Uterus (tissue), 3 donors: ENCODE measurements at regions not wholly inside any gene's neighbourhood (a gene's known extent, or its start where the extent isn't known, plus 50 kb on each side); places are given as distances from the start of the nearest gene placed in this dataset.

Experiments
- DNase-seq, 2 donors: peaks; one replicate each; pipeline ENCODE4 v3.0.0-alpha.2; 2019 to 2020
- H3K27ac ChIP-seq, 2 donors: fragments of 200-600 bp; sonication (generic); 1 replicate in 1 of 2; 2 replicates in 1 of 2; pipeline ENCODE4 v1.5.1; 2016 to 2018
- H3K27me3 ChIP-seq, 2 donors: fragments of 200-600 bp; sonication (generic); one replicate each; pipeline ENCODE4 v1.5.1; 2018 to 2019; ENCODE audit warnings: control low read depth in 1 of 2
- H3K36me3 ChIP-seq, 2 donors: fragments of 200-600 bp; sonication (generic); one replicate each; pipeline ENCODE4 v1.5.1; 2019; ENCODE audit warnings: control low read depth in 1 of 2
- H3K4me1 ChIP-seq, 2 donors: fragments of 200-600 bp; sonication (generic); one replicate each; pipeline ENCODE4 v1.5.1; 2018 to 2019; ENCODE audit warnings: control low read depth in 1 of 2
- H3K4me3 ChIP-seq, 2 donors: fragments of 200-600 bp; sonication (generic); 1 replicate in 1 of 2; 2 replicates in 1 of 2; pipeline ENCODE4 v1.5.1; 2018 to 2019; ENCODE audit warnings: mild to moderate bottlenecking in 1 of 2
- H3K9me3 ChIP-seq, 2 donors: fragments of 200-600 bp; sonication (generic); one replicate each; pipeline ENCODE4 v1.5.1; 2019; ENCODE audit warnings: control low read depth in 1 of 2
- CTCF ChIP-seq, 4 experiments: fragments of 200-600 bp in 2 of 4; fragments of 450-650 bp in 2 of 4; sonication (generic) in 2 of 4; IDR thresholded peaks; one replicate each; pipeline ENCODE4 v1.5.1; 2016 to 2019; ENCODE audit warnings: antibody characterized with exemption in 4 of 4, mild to moderate bottlenecking in 2 of 4, moderate library complexity in 1 of 4
- POLR2A ChIP-seq, 2 donors: fragments of 450-650 bp; IDR thresholded peaks; one replicate each; pipeline ENCODE4 v1.6.1; 2016; ENCODE audit warnings: antibody characterized with exemption in 2 of 2, mild to moderate bottlenecking in 1 of 2, moderate library complexity in 1 of 2
- intact Hi-C: fragments of 100-400 bp; cut with DNase I; formaldehyde crosslinking; loops from one replicate; pipeline ENCODE4 v1.15.1; 2023; ENCODE audit warnings: low total_unique reads
- donor health status: DM: yes; HTN: yes; CAD: no.

GRCh38 chr3:146839727-146840375 lies 234.7 kb upstream of the PLSCR5 start:
- Histone ChIP-seq H3K4me1 (no peaks in the 10 kb centered on the region), H3K36me3 (no peaks in the 10 kb centered on the region), H3K4me3 (no peak overlapping the region), H3K9me3 (no peaks in the 10 kb centered on the region), H3K27ac (no peak overlapping the region), H3K27me3 (no peaks in the 10 kb centered on the region)
- intact Hi-C loops: no loop called here
- no peak for DNase-seq
- TF ChIP-seq POLR2A (IDR thresholded peaks at IDR 0.05) (no peak), CTCF (IDR thresholded peaks at IDR 0.05) (no peak)

- Histone ChIP-seq H3K4me3 (no peak overlapping the region), H3K27me3 (no peaks in the 10 kb centered on the region), H3K27ac (no peak overlapping the region), H3K9me3 (no peaks in the 10 kb centered on the region), H3K4me1 (no peaks in the 10 kb centered on the region), H3K36me3 (no peaks in the 10 kb centered on the region)
- intact Hi-C loops: no loop called here
- TF ChIP-seq POLR2A (IDR thresholded peaks at IDR 0.05) (no peak), CTCF (IDR thresholded peaks at IDR 0.05) (no peak)
- no peak for DNase-seq
These were observed 233.1 kb upstream of the PLSCR5 start for GRCh38 chr3:146838221-146838620.

GRCh38 chr3:146834917-146835316 lies 229.8 kb upstream of the PLSCR5 start:
- no peak for TF ChIP-seq CTCF (IDR thresholded peaks at IDR 0.05)
- TF ChIP-seq POLR2A (IDR thresholded peaks at IDR 0.05): no peak
- Histone ChIP-seq H3K4me1 (no peaks in the 10 kb centered on the region), H3K27me3 (no peaks in the 10 kb centered on the region), H3K27ac (no peak overlapping the region), H3K4me3 (no peak overlapping the region), H3K36me3 (no peaks in the 10 kb centered on the region), H3K9me3 (no peaks in the 10 kb centered on the region)
- intact Hi-C loops: no loop called here
- no peak for DNase-seq

GRCh38 chr3:146832857-146833458 lies 227.8 kb upstream of the PLSCR5 start:
- no peaks in the 10 kb centered on the region for H3K36me3 ChIP-seq
- no peak overlapping the region for H3K27ac ChIP-seq
- TF ChIP-seq CTCF (IDR thresholded peaks at IDR 0.05) (no peak), POLR2A (IDR thresholded peaks at IDR 0.05) (no peak)
- no peaks in the 10 kb centered on the region for H3K4me1 ChIP-seq
- no peak overlapping the region for H3K4me3 ChIP-seq
- DNase-seq: no peak
- no peaks in the 10 kb centered on the region for H3K9me3 ChIP-seq
- H3K27me3 ChIP-seq: no peaks in the 10 kb centered on the region
- intact Hi-C loops: no loop called here

GRCh38 chr3:146831659-146832058 lies 226.5 kb upstream of the PLSCR5 start:
- H3K36me3 ChIP-seq: no peaks in the 10 kb centered on the region
- TF ChIP-seq CTCF (IDR thresholded peaks at IDR 0.05) (no peak), POLR2A (IDR thresholded peaks at IDR 0.05) (no peak)
- no peak overlapping the region for H3K27ac ChIP-seq
- intact Hi-C loops: no loop called here
- no peaks in the 10 kb centered on the region for H3K9me3 ChIP-seq
- no peak for DNase-seq
- no peaks in the 10 kb centered on the region for H3K27me3 ChIP-seq
- no peak overlapping the region for H3K4me3 ChIP-seq
- H3K4me1 ChIP-seq: no peaks in the 10 kb centered on the region
